Neutrophil (primary cell): ENCODE measurements at regions not wholly inside any gene's neighbourhood (a gene's known extent, or its start where the extent isn't known, plus 50 kb on each side); places are given as distances from the start of the nearest gene placed in this dataset.

Experiments
- H3K27ac ChIP-seq: fragments of 200-600 bp; sonication (generic); 2 replicates; pipeline ENCODE4 v1.5.1; 2016; ENCODE audit warnings: mild to moderate bottlenecking, moderate library complexity
- H3K27me3 ChIP-seq: fragments of 200-600 bp; sonication (generic); 2 replicates; pipeline ENCODE4 v1.6.0; 2016; ENCODE audit warnings: mild to moderate bottlenecking
- H3K36me3 ChIP-seq: fragments of 200-600 bp; sonication (generic); 2 replicates; pipeline ENCODE4 v1.5.1; 2017
- H3K4me1 ChIP-seq, 2 experiments: fragments of 200-600 bp in 1 of 2; sonication (generic) in 1 of 2; 1 replicate in 1 of 2; 2 replicates in 1 of 2; pipeline versions ENCODE4 v1.5.1 to v1.6.1; 2013 to 2016; ENCODE audit warnings: low read depth in 1 of 2, low read length in 1 of 2, mild to moderate bottlenecking in 1 of 2, moderate library complexity in 1 of 2; ENCODE audit not compliant: control insufficient read depth in 1 of 2, insufficient read depth in 1 of 2
- H3K4me3 ChIP-seq, 2 experiments: fragments of 200-600 bp in 1 of 2; sonication (generic) in 1 of 2; 1 replicate in 1 of 2; 2 replicates in 1 of 2; pipeline ENCODE4 v1.5.1; 2013 to 2016; ENCODE audit warnings: low read depth in 1 of 2, low read length in 1 of 2, mild to moderate bottlenecking in 1 of 2, moderate library complexity in 1 of 2
- H3K9me3 ChIP-seq: fragments of 200-600 bp; sonication (generic); 2 replicates; pipeline ENCODE4 v1.5.1; 2016
- CTCF ChIP-seq: fragments of 200-600 bp; sonication (generic); IDR thresholded peaks from 2 replicates; pipeline ENCODE4 v1.5.1; 2016; ENCODE audit warnings: antibody characterized with exemption

GRCh38 chr5:147093138-147093537, 141.7 kb upstream of the STK32A start:
- H3K4me1 ChIP-seq, result no peaks in the 10 kb centered on the region
- no peak overlapping the region for H3K27ac ChIP-seq
- H3K4me3 ChIP-seq, result no peak overlapping the region
- no peak for TF ChIP-seq CTCF
- H3K36me3 ChIP-seq, result no peaks in the 10 kb centered on the region
- no peaks in the 10 kb centered on the region for H3K9me3 ChIP-seq
- no peaks in the 10 kb centered on the region for H3K27me3 ChIP-seq

DNA sequence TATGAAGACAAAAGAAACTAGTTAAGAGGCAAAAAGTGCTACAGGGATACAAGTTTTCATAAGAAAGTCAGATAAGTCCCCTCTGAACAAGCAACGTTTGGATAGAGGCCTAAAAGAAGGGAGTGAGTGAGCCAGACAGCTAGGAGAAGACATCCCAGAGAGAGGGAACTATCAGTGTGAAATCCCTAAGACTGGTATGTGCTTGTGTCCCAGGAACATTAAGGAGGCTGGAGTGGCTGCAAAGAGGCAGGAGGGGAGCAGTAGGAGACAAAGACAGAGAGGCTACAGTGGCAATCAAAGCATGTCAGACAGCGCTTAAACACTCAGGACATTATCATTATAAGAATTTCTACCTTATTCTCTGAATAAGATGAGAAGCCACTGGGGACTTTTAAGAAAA, 139.1 kb upstream of the STK32A start:
- Histone ChIP-seq H3K4me1 (no peaks in the 10 kb centered on the region), H3K27me3 (no peaks in the 10 kb centered on the region), H3K9me3 (no peaks in the 10 kb centered on the region), H3K4me3 (no peak overlapping the region), H3K36me3 (no peaks in the 10 kb centered on the region), H3K27ac (no peak overlapping the region)
- TF ChIP-seq CTCF, result no peak

- Histone ChIP-seq H3K4me1 (no peaks in the 10 kb centered on the region), H3K4me3 (no peak overlapping the region), H3K9me3 (no peaks in the 10 kb centered on the region), H3K27ac (no peak overlapping the region), H3K36me3 (no peaks in the 10 kb centered on the region), H3K27me3 (no peaks in the 10 kb centered on the region)
- TF ChIP-seq CTCF, result no peak
These were observed 136.5 kb upstream of the STK32A start for GRCh38 chr5:147098233-147098790.

DNA sequence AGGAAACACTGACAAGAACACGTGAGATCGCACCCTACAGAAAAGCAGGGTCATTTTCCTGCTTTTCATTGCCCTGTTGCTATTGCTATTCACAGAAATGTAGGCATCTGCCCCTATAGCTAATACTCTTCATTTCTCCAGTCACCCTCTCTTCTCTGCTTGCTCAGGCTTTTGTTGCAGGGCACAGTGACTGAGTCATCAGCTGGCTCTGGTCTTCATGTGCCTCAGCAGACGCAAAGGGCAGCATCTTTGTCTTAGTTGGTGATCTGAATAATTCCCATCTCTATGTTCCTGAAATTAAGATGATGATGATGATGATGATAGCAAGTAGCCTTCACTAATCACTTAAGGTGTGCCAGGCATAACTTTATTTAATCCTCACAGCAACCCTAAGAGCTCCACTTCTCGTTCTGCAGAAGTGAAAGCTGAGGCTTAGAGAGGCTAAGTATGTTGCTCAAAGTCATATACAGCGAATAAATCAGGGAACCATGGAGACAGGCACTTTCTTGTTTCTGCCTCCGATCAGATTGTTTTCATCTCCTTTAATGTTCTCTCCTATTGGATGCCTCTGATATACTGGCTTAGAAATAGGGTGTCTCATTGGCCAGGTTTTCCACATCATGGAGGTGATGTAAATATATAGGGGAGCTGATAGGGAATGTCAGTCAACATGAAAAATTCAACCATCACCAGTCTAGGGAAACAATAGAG, 133.0 kb upstream of the STK32A start:
- Histone ChIP-seq H3K27me3 (no peaks in the 10 kb centered on the region), H3K4me1 (no peaks in the 10 kb centered on the region), H3K9me3 (no peaks in the 10 kb centered on the region), H3K4me3 (no peak overlapping the region), H3K27ac (no peak overlapping the region), H3K36me3 (no peaks in the 10 kb centered on the region)
- no peak for TF ChIP-seq CTCF

DNA sequence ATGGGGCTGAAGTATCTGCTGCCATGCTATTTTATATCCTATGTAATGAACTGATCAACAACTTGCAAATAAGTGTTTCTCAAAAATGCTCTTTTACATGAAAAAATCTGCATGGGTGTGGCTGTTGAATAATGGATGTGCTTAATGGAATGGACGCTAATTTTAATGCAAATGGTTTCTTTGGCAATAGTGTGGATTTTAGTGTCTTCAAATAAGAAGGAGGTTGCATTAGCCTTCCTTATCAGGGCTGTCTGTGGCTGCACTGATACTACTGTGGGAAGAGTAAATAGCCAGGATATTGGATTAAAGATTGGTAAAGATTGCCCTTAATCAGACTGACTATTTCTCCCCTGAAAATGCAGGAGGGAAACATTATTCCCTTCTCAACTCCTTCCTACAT, 121.9 kb upstream of the STK32A start:
- no peak for TF ChIP-seq CTCF
- H3K27ac ChIP-seq, result no peak overlapping the region
- no peaks in the 10 kb centered on the region for H3K4me1 ChIP-seq
- H3K4me3 ChIP-seq, result no peak overlapping the region
- H3K36me3 ChIP-seq, result no peaks in the 10 kb centered on the region
- H3K27me3 ChIP-seq, result no peaks in the 10 kb centered on the region
- H3K9me3 ChIP-seq, result no peaks in the 10 kb centered on the region
